H1 (cell line): ENCODE measurements at regions not wholly inside any gene's neighbourhood (a gene's known extent, or its start where the extent isn't known, plus 50 kb on each side); places are given as distances from the start of the nearest gene placed in this dataset.

Source experiments
- CTCF ChIA-PET: fragments of 300-600 bp; sonication (Branson Sonifier 250); formaldehyde crosslinking; loops from one replicate; lab custom pipeline; 2021; ENCODE audit not compliant: partially characterized antibody; lab: Charles Lee
- POLR2A ChIA-PET: fragments of 300-600 bp; sonication (Branson Sonifier 250); formaldehyde crosslinking; loops from one replicate; lab custom pipeline; 2021; ENCODE audit warnings: inconsistent platforms; ENCODE audit not compliant: partially characterized antibody; lab: Charles Lee
- DNase-seq, 2 experiments: peaks; one replicate each; pipeline versions ENCODE4 v3.0.0 to v3.0.0-alpha.2; 2010 to 2022; ENCODE audit warnings: low spot score in 2 of 2, low read depth in 1 of 2, mixed read lengths in 1 of 2
- FAIRE-seq: peaks from 2 replicates; lab custom pipeline; 2011; peaks lifted over from hg19 to GRCh38; lab: Jason Lieb, UNC
- H2AFZ ChIP-seq: 2 replicates; pipeline ENCODE4 v1.8.1; 2012; ENCODE audit warnings: low read length, inconsistent platforms
- H2AK5ac ChIP-seq: 2 replicates; pipeline ENCODE4 v1.6.1; 2013; ENCODE audit warnings: low read depth, low read length
- H2BK120ac ChIP-seq: replicated peaks from 2 replicates; pipeline ENCODE3; 2013; ENCODE audit warnings: low read depth, low read length, inconsistent platforms
- H2BK12ac ChIP-seq: 2 replicates; pipeline ENCODE4 v1.6.1; 2013; ENCODE audit warnings: low read depth, low read length
- H2BK15ac ChIP-seq: 2 replicates; pipeline ENCODE4 v1.6.1; 2013; ENCODE audit warnings: low read length
- H2BK20ac ChIP-seq: 2 replicates; pipeline ENCODE4 v1.6.1; 2013; ENCODE audit warnings: low read length
- H2BK5ac ChIP-seq: 2 replicates; pipeline ENCODE4 v1.6.1; 2013; ENCODE audit warnings: low read depth, low read length
- H3K14ac ChIP-seq: 2 replicates; pipeline ENCODE4 v1.6.1; 2013; ENCODE audit warnings: inconsistent platforms; ENCODE audit not compliant: insufficient read length
- H3K18ac ChIP-seq: 2 replicates; pipeline ENCODE4 v1.6.1; 2013; ENCODE audit warnings: low read length; ENCODE audit errors: extremely low read depth
- H3K23ac ChIP-seq: 2 replicates; pipeline ENCODE4 v1.6.1; 2013; ENCODE audit warnings: inconsistent platforms; ENCODE audit not compliant: insufficient read length
- H3K23me2 ChIP-seq: 2 replicates; pipeline ENCODE4 v1.6.1; 2013; ENCODE audit warnings: low read depth, low read length
- H3K27ac ChIP-seq: 2 replicates; pipeline ENCODE4 v1.6.1; 2011; ENCODE audit warnings: low read depth, low read length, inconsistent platforms
- H3K27me3 ChIP-seq, 4 experiments: replicated peaks in 1 of 4; 1 replicate in 1 of 4; 2 replicates in 3 of 4; pipeline versions ENCODE4 v1.6.1 to v1.8.1; 2011 to 2013; ENCODE audit warnings: low read length in 3 of 4, mild to moderate bottlenecking in 3 of 4, inconsistent platforms in 2 of 4, mixed read lengths in 2 of 4, moderate library complexity in 1 of 4; ENCODE audit not compliant: control insufficient read depth in 3 of 4, insufficient read depth in 3 of 4; ENCODE audit errors: extremely low read depth in 1 of 4
- H3K36me3 ChIP-seq, 4 experiments: 2 replicates each; pipeline versions ENCODE4 v1.6.1 to v1.8.1; 2011 to 2013; ENCODE audit warnings: mild to moderate bottlenecking in 4 of 4, low read length in 3 of 4, moderate library complexity in 2 of 4, control low read depth in 1 of 4, inconsistent platforms in 1 of 4; ENCODE audit not compliant: insufficient read depth in 4 of 4, control insufficient read depth in 2 of 4
- H3K4ac ChIP-seq: replicated peaks from 2 replicates; pipeline ENCODE3; 2013; ENCODE audit warnings: low read length, low read depth, mixed read lengths, inconsistent platforms; ENCODE audit not compliant: insufficient read length
- H3K4me1 ChIP-seq, 4 experiments: replicated peaks in 1 of 4; 1 replicate in 1 of 4; 2 replicates in 3 of 4; pipeline versions ENCODE4 v1.6.1 to v1.8.1; 2011 to 2013; ENCODE audit warnings: low read length in 3 of 4, inconsistent platforms in 2 of 4, mixed read lengths in 1 of 4; ENCODE audit not compliant: insufficient read depth in 4 of 4, control insufficient read depth in 3 of 4
- H3K4me2 ChIP-seq, 2 experiments: 2 replicates each; pipeline versions ENCODE4 v1.6.1 to v1.8.1; 2011 to 2013; ENCODE audit warnings: low read depth in 2 of 2, low read length in 2 of 2, control low read depth in 1 of 2, inconsistent platforms in 1 of 2, mild to moderate bottlenecking in 1 of 2; ENCODE audit not compliant: insufficient read depth in 1 of 2
- H3K4me3 ChIP-seq, 4 experiments: fragments of 200-600, 300-600 bp in 1 of 4; sonication (generic), shearing (Covaris generic), sonication (Bioruptor Twin) in 1 of 4; 2 replicates each; pipeline versions ENCODE4 v1.5.1 to v1.8.1; 2011 to 2016; ENCODE audit warnings: low read length in 4 of 4, low read depth in 3 of 4, control low read depth in 2 of 4, inconsistent platforms in 2 of 4, mild to moderate bottlenecking in 2 of 4, mixed read lengths in 1 of 4, moderate library complexity in 1 of 4; ENCODE audit not compliant: insufficient read depth in 2 of 4; ENCODE audit errors: extremely low read depth in 1 of 4
- H3K56ac ChIP-seq: replicated peaks from 2 replicates; pipeline ENCODE3; 2013; ENCODE audit warnings: low read depth, mild to moderate bottlenecking, mixed read lengths, low read length, inconsistent platforms; ENCODE audit not compliant: insufficient read length
- H3K79me1 ChIP-seq: 2 replicates; pipeline ENCODE4 v1.6.1; 2013; ENCODE audit warnings: low read depth, low read length, control low read depth
- H3K79me2 ChIP-seq, 2 experiments: 2 replicates each; pipeline versions ENCODE4 v1.6.1 to v1.8.1; 2012 to 2013; ENCODE audit warnings: low read length in 2 of 2, mild to moderate bottlenecking in 2 of 2, inconsistent platforms in 1 of 2; ENCODE audit not compliant: insufficient read depth in 2 of 2, control insufficient read depth in 1 of 2
- H3K9ac ChIP-seq, 4 experiments: replicated peaks in 1 of 4; 1 replicate in 1 of 4; 2 replicates in 3 of 4; pipeline versions ENCODE4 v1.6.1 to v1.8.1; 2011 to 2013; ENCODE audit warnings: low read depth in 3 of 4, low read length in 3 of 4, control low read depth in 2 of 4, mild to moderate bottlenecking in 2 of 4, moderate library complexity in 2 of 4, inconsistent platforms in 1 of 4; ENCODE audit errors: extremely low read depth in 1 of 4
- H3K9me3 ChIP-seq, 2 experiments: 2 replicates each; pipeline versions ENCODE4 v1.6.1 to v1.8.1; 2012 to 2013; ENCODE audit warnings: mild to moderate bottlenecking in 2 of 2, moderate library complexity in 2 of 2, control low read depth in 1 of 2, inconsistent platforms in 1 of 2, low read depth in 1 of 2, low read length in 1 of 2, mixed read lengths in 1 of 2; ENCODE audit not compliant: insufficient read depth in 2 of 2
- H4K20me1 ChIP-seq, 2 experiments: replicated peaks in 1 of 2; 2 replicates each; pipeline versions ENCODE3 to v1.8.1; 2011 to 2013; ENCODE audit warnings: inconsistent platforms in 2 of 2, low read length in 2 of 2, mild to moderate bottlenecking in 1 of 2; ENCODE audit not compliant: insufficient read depth in 2 of 2, control insufficient read depth in 1 of 2
- H4K5ac ChIP-seq: 2 replicates; pipeline ENCODE4 v1.6.1; 2013; ENCODE audit warnings: low read length, low read depth, mixed read lengths, inconsistent platforms; ENCODE audit not compliant: insufficient read length
- H4K8ac ChIP-seq: 2 replicates; pipeline ENCODE4 v1.8.0; 2013; ENCODE audit warnings: mild to moderate bottlenecking, moderate library complexity, low read length, inconsistent platforms; ENCODE audit not compliant: insufficient read depth; ENCODE audit errors: extremely low read depth
- H4K91ac ChIP-seq: replicated peaks from 2 replicates; pipeline ENCODE3; 2013; ENCODE audit warnings: low read length, mixed read lengths, inconsistent platforms; ENCODE audit not compliant: insufficient read length
- BCL11A ChIP-seq, 2 experiments: IDR thresholded peaks; one replicate each; pipeline ENCODE4 v1.6.1; 2011; ENCODE audit warnings: low read depth in 2 of 2, low read length in 2 of 2, mild to moderate bottlenecking in 2 of 2
- CEBPB ChIP-seq: IDR thresholded peaks from 2 replicates; pipeline ENCODE4 v1.6.1; 2012; ENCODE audit warnings: low read depth, low read length
- GABPA ChIP-seq: IDR thresholded peaks from 2 replicates; pipeline ENCODE4 v1.6.1; 2011; ENCODE audit warnings: mild to moderate bottlenecking, low read length, moderate library complexity, borderline replicate concordance; ENCODE audit not compliant: insufficient read depth
- GTF2F1 ChIP-seq: IDR thresholded peaks from 2 replicates; pipeline ENCODE4 v1.6.1; 2012; ENCODE audit warnings: low read depth, low read length, improper control_type of control experiment, borderline replicate concordance
- RBBP5 ChIP-seq: IDR thresholded peaks from 2 replicates; pipeline ENCODE4 v1.7.1; 2012; ENCODE audit warnings: low read depth, mild to moderate bottlenecking, inconsistent platforms, low read length, moderate library complexity, borderline replicate concordance
- SIN3A ChIP-seq, 2 experiments: IDR thresholded peaks in 1 of 2; conservative IDR thresholded peaks in 1 of 2; 2 replicates each; pipeline ENCODE4 v1.6.1; 2011 to 2012; ENCODE audit warnings: low read length in 2 of 2, improper control_type of control experiment in 1 of 2, low read depth in 1 of 2, mild to moderate bottlenecking in 1 of 2
- SUZ12 ChIP-seq: fragments of 200-600 bp; sonication (generic); IDR thresholded peaks from 2 replicates; pipeline ENCODE4 v1.6.1; 2012; ENCODE audit warnings: mild to moderate bottlenecking, inconsistent platforms, low read length, moderate library complexity, mixed read lengths
- TAF7 ChIP-seq: optimal IDR thresholded peaks from 2 replicates; pipeline ENCODE3; 2011; ENCODE audit warnings: low read depth, mild to moderate bottlenecking, inconsistent platforms, low read length, moderate library complexity, borderline replicate concordance
- WGBS, 2 experiments: shearing (Covaris generic) in 1 of 2; methylation state at CpG; one replicate each; pipeline versions ENCODE4 v1.1.6 to v1.1.7; 2013 to 2015; ENCODE audit warnings: low lambda C conversion rate in 2 of 2, mixed read lengths in 2 of 2, inconsistent platforms in 1 of 2, low coverage in 1 of 2, missing lambda C conversion rate in 1 of 2; ENCODE audit not compliant: insufficient replicate concordance in 2 of 2, insufficient coverage in 1 of 2, insufficient read length in 1 of 2; ENCODE audit errors: extremely low coverage in 1 of 2, missing lambda C conversion rate in 1 of 2; 5-methylcytosine and 5-hydroxymethylcytosine counted together

GRCh38 chr16:54544553-54545180, 258.1 kb upstream of the IRX3 start:
- Histone ChIP-seq H2AK5ac (no peak overlapping the region), H2BK5ac (no peak overlapping the region), H4K5ac (no peak overlapping the region), H3K23ac (no peak overlapping the region), H3K4me1 (0 out of 7 replicates have a peak, but pooled peaks cover 0 to 2% (median 0%) of the 10 kb centered on the region in 4 experiments), H3K9me3 (no peaks in the 10 kb centered on the region), H3K79me2 (no peaks in the 10 kb centered on the region), H2BK20ac (no peak overlapping the region)
- CTCF ChIA-PET, result interaction anchor here (0.6 to 0.7 kb wide), 2 partner anchors 26 to 28 kb away, joined by 3 read pairs; no protein-coding TSS in a partner anchor
- no peak for TF ChIP-seq CEBPB
- no peak for TF ChIP-seq BCL11A (IDR thresholded peaks at IDR 0.05; ENCODE audit: low read depth in 2 of 2, low read length in 2 of 2)
- no peak for TF ChIP-seq RBBP5
- no peak for TF ChIP-seq SIN3A (conservative IDR thresholded peaks at IDR 0.05 in 1 of 2, IDR thresholded peaks at IDR 0.05 in 1 of 2; ENCODE audit: low read depth in 1 of 2, low read length in 2 of 2)
- TF ChIP-seq GABPA, result no peak
- no peak for TF ChIP-seq SUZ12
- no peak for TF ChIP-seq GTF2F1
- TF ChIP-seq TAF7, result no peak
- TF ChIP-seq, all 59 proteins: peak for 0
- H2BK120ac ChIP-seq, result no peak overlapping the region
- no peak overlapping the region for H3K14ac ChIP-seq
- H3K4me2 ChIP-seq, result no peak overlapping the region
- FAIRE-seq, result no peak
- no peaks in the 10 kb centered on the region for H3K36me3 ChIP-seq
- H3K4ac ChIP-seq, result no peak overlapping the region
- H3K23me2 ChIP-seq, result no peaks in the 10 kb centered on the region
- no peak overlapping the region for H4K91ac ChIP-seq
- no peak overlapping the region for H3K27ac ChIP-seq
- H3K4me3 ChIP-seq, result no peak overlapping the region
- POLR2A ChIA-PET, result no interaction called here
- no peak overlapping the region for H2AFZ ChIP-seq
- WGBS, 2 experiments, result 98% methylated on average over 7 of the region's 7 CpGs; no CpG with 5 or more reads in 1 of the 2 experiments
- H3K9ac ChIP-seq, result no peak overlapping the region
- no peak overlapping the region for H4K8ac ChIP-seq
- H2BK12ac ChIP-seq, result no peak overlapping the region
- no peaks in the 10 kb centered on the region for H3K27me3 ChIP-seq
- no peak for DNase-seq
- H3K79me1 ChIP-seq, result no peaks in the 10 kb centered on the region
- no peak overlapping the region for H2BK15ac ChIP-seq
- no peak overlapping the region for H3K18ac ChIP-seq
- H3K56ac ChIP-seq, result no peak overlapping the region
- H4K20me1 ChIP-seq, result no peaks in the 10 kb centered on the region
